Upper lobe of left lung (tissue), 6 donors: ENCODE measurements at regions not wholly inside any gene's neighbourhood (a gene's known extent, or its start where the extent isn't known, plus 50 kb on each side); places are given as distances from the start of the nearest gene placed in this dataset.

Source experiments
- ATAC-seq, 2 donors: fragments of 200-7000 bp; cut with Tn5 transposase; one replicate each; pipeline ENCODE4 v1.9.1; 2022; ENCODE audit warnings: mild to moderate bottlenecking in 2 of 2, moderate library complexity in 2 of 2; ENCODE audit not compliant: low FRiP score in 2 of 2
- DNase-seq, 2 donors: peaks; one replicate each; pipeline ENCODE4 v3.0.0-alpha.2; 2019 to 2020
- H3K27ac ChIP-seq, 4 donors: fragments of 200-600 bp; sonication (generic); one replicate each; pipeline ENCODE4 v1.5.1; 2016 to 2019
- H3K27me3 ChIP-seq, 4 donors: fragments of 200-600 bp; sonication (generic); one replicate each; pipeline ENCODE4 v1.5.1; 2017 to 2019
- H3K36me3 ChIP-seq, 4 donors: fragments of 200-600 bp; sonication (generic); one replicate each; pipeline ENCODE4 v1.5.1; 2016 to 2019
- H3K4me1 ChIP-seq, 4 donors: fragments of 200-600 bp; sonication (generic); one replicate each; pipeline ENCODE4 v1.5.1; 2018 to 2019
- H3K4me3 ChIP-seq, 4 donors: fragments of 200-600 bp; sonication (generic); one replicate each; pipeline ENCODE4 v1.5.1; 2017 to 2019; ENCODE audit warnings: mild to moderate bottlenecking in 2 of 4, moderate library complexity in 1 of 4
- H3K9me3 ChIP-seq, 4 donors: fragments of 200-600 bp; sonication (generic); one replicate each; pipeline ENCODE4 v1.5.1; 2018 to 2019
- CTCF ChIP-seq, 6 experiments: fragments of 450-650 bp in 4 of 6; fragments of 200-600 bp in 2 of 6; sonication (generic) in 2 of 6; IDR thresholded peaks; one replicate each; pipeline ENCODE4 v1.5.1; 2016 to 2019; ENCODE audit warnings: antibody characterized with exemption in 6 of 6
- EP300 ChIP-seq, 4 donors: sonication (generic); formaldehyde crosslinking; IDR thresholded peaks; one replicate each; pipeline ENCODE4 v1.5.1; 2017; ENCODE audit warnings: antibody characterized with exemption in 4 of 4, control low read depth in 2 of 4
- POLR2A ChIP-seq, 4 donors: fragments of 450-650 bp; IDR thresholded peaks; one replicate each; pipeline ENCODE4 v1.5.1; 2016 to 2017; ENCODE audit warnings: antibody characterized with exemption in 4 of 4, mild to moderate bottlenecking in 2 of 4
- POLR2AphosphoS5 ChIP-seq, 2 donors: sonication (generic); formaldehyde crosslinking; IDR thresholded peaks; one replicate each; pipeline ENCODE4 v1.5.1; 2017; ENCODE audit warnings: antibody characterized with exemption in 2 of 2
- WGBS, 2 donors: methylation state at CpG; one replicate each; pipeline ENCODE4 v1.1.5; 2017 to 2018; 5-methylcytosine and 5-hydroxymethylcytosine counted together
- donor health status: DM: no; HTN: no; CAD: no; lungs with moderate emphysema.
- donor health status: DM: no; HTN: yes; CAD: no; lungs with severe emphysema.

GRCh38 chr5:159442206-159442850 is 112.0 kb upstream of the IL12B start:
- no peaks in the 10 kb centered on the region for H3K9me3 ChIP-seq
- H3K27ac ChIP-seq: no peak overlapping the region
- no peak overlapping the region for H3K4me3 ChIP-seq
- H3K36me3 ChIP-seq: no peaks in the 10 kb centered on the region
- 56 to 75% methylated on average over 10 to 12 of the region's 12 CpGs for WGBS, 2 donors
- H3K27me3 ChIP-seq: no peaks in the 10 kb centered on the region
- no peak for DNase-seq
- TF ChIP-seq POLR2A (IDR thresholded peaks at IDR 0.05) (no peak), POLR2AphosphoS5 (IDR thresholded peaks at IDR 0.05) (peak; percentile 25 to 50), EP300 (IDR thresholded peaks at IDR 0.05) (no peak)
- H3K4me1 ChIP-seq: no peaks in the 10 kb centered on the region
- peak; percentile 13 to 38 for ATAC-seq

GRCh38 chr5:159444441-159445082 is 114.3 kb upstream of the IL12B start:
- H3K27ac ChIP-seq: no peak overlapping the region
- no peak for TF ChIP-seq EP300 (IDR thresholded peaks at IDR 0.05)
- TF ChIP-seq CTCF (IDR thresholded peaks at IDR 0.05): peak in 4 of 6 experiments; percentile 20 to 56 (median 36)
- peak in 1 of 2 donors; percentile 42 for ATAC-seq
- 54 to 57% methylated on average over 6 of the region's 6 CpGs for WGBS, 2 donors
- H3K27me3 ChIP-seq: no peaks in the 10 kb centered on the region
- DNase-seq: no peak
- no peaks in the 10 kb centered on the region for H3K4me1 ChIP-seq
- H3K36me3 ChIP-seq: no peaks in the 10 kb centered on the region
- no peaks in the 10 kb centered on the region for H3K9me3 ChIP-seq
- no peak overlapping the region for H3K4me3 ChIP-seq

GRCh38 chr5:159447116-159447515 is 116.8 kb upstream of the IL12B start:
- TF ChIP-seq CTCF (IDR thresholded peaks at IDR 0.05): no peak
- no peak for TF ChIP-seq POLR2AphosphoS5 (IDR thresholded peaks at IDR 0.05)
- no peak for TF ChIP-seq EP300 (IDR thresholded peaks at IDR 0.05)
- no peak for TF ChIP-seq POLR2A (IDR thresholded peaks at IDR 0.05)
- Histone ChIP-seq H3K4me1 (peaks cover 0 to 6% (median 2%) of the 10 kb centered on the region in 4 donors), H3K9me3 (no peaks in the 10 kb centered on the region), H3K36me3 (no peaks in the 10 kb centered on the region), H3K27me3 (no peaks in the 10 kb centered on the region), H3K27ac (no peak overlapping the region), H3K4me3 (no peak overlapping the region)
- DNase-seq: no peak
- ATAC-seq: no peak
- WGBS, 2 donors: 83 to 86% methylated on average over 1 of the region's 1 CpG

GRCh38 chr5:159448841-159449407 is 118.6 kb upstream of the IL12B start:
- Histone ChIP-seq H3K27ac (no peak overlapping the region), H3K4me1 (peaks cover 0 to 6% (median 2%) of the 10 kb centered on the region in 4 donors), H3K9me3 (no peaks in the 10 kb centered on the region), H3K27me3 (no peaks in the 10 kb centered on the region), H3K36me3 (no peaks in the 10 kb centered on the region), H3K4me3 (no peak overlapping the region)
- ATAC-seq (no peak), DNase-seq (no peak)
- WGBS, 2 donors: 77 to 88% methylated on average over 5 of the region's 5 CpGs
- no peak for TF ChIP-seq CTCF (IDR thresholded peaks at IDR 0.05)
- TF ChIP-seq POLR2A (IDR thresholded peaks at IDR 0.05): no peak
- TF ChIP-seq POLR2AphosphoS5 (IDR thresholded peaks at IDR 0.05): no peak

GRCh38 chr5:159449925-159450324 is 119.6 kb upstream of the IL12B start:
- no peak overlapping the region for H3K27ac ChIP-seq
- no peaks in the 10 kb centered on the region for H3K27me3 ChIP-seq
- WGBS, 2 donors: 95 to 96% methylated on average over 6 to 7 of the region's 7 CpGs
- peaks cover 0 to 6% (median 2%) of the 10 kb centered on the region in 4 donors for H3K4me1 ChIP-seq
- H3K4me3 ChIP-seq: no peak overlapping the region
- no peaks in the 10 kb centered on the region for H3K36me3 ChIP-seq
- ATAC-seq (no peak), DNase-seq (no peak)
- TF ChIP-seq POLR2A (IDR thresholded peaks at IDR 0.05) (no peak), CTCF (IDR thresholded peaks at IDR 0.05) (no peak), POLR2AphosphoS5 (IDR thresholded peaks at IDR 0.05) (no peak), EP300 (IDR thresholded peaks at IDR 0.05) (no peak)
- no peaks in the 10 kb centered on the region for H3K9me3 ChIP-seq
